Ammon's horn (tissue), 1 donor: ENCODE measurements at regions not wholly inside any gene's neighbourhood (a gene's known extent, or its start where the extent isn't known, plus 50 kb on each side); places are given as distances from the start of the nearest gene placed in this dataset.

ENCODE experiments used
- DNase-seq: peaks from one replicate; pipeline ENCODE4 v3.0.0-alpha.2; 2016; ENCODE audit warnings: low spot score

- DNase-seq = no peak
Measured at GRCh38 chr5:127993476-127993875, 90.1 kb upstream of the SLC12A2 start.

- DNase-seq = no peak
Measured at GRCh38 chr5:127994087-127994660, 89.4 kb upstream of the SLC12A2 start.

- no peak for DNase-seq
Measured at GRCh38 chr5:127995556-127995955, 88.0 kb upstream of the SLC12A2 start.

GRCh38 chr5:127997201-127997704 is 86.3 kb upstream of the SLC12A2 start:
- DNase-seq = peak; percentile 42

GRCh38 chr5:127998950-127999615 is 84.5 kb upstream of the SLC12A2 start:
- DNase-seq = no peak

- no peak for DNase-seq
Measured at GRCh38 chr5:127999909-128000308, 83.7 kb upstream of the SLC12A2 start.

- DNase-seq = no peak
Measured at GRCh38 chr5:128002425-128002824, 81.1 kb upstream of the SLC12A2 start.

DNA sequence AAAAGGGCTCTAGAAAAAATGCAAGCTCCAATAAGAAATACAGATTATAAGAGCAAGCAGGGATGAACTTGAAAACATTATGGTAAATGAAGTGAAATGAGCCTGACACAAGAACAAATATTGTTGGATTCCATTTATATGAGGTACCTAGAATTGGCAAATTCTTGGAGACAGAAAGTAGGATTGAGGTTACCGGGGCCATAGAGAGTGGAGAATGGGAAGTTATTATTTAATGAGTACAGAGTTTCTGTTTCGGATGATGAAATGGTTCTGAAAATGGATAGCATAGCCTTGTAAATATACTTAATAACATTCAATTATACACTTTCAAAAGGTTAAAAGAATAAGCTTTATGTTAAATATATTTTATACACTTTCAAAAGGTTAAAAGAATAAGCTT is 75.6 kb upstream of the SLC12A2 start:
- DNase-seq = no peak

- no peak for DNase-seq
Measured at GRCh38 chr5:128009403-128009802, 74.2 kb upstream of the SLC12A2 start.

- DNase-seq = no peak
Measured at GRCh38 chr5:128011339-128011738, 72.2 kb upstream of the SLC12A2 start.

GRCh38 chr5:128014578-128014977 is 69.0 kb upstream of the SLC12A2 start:
- DNase-seq = no peak

DNA sequence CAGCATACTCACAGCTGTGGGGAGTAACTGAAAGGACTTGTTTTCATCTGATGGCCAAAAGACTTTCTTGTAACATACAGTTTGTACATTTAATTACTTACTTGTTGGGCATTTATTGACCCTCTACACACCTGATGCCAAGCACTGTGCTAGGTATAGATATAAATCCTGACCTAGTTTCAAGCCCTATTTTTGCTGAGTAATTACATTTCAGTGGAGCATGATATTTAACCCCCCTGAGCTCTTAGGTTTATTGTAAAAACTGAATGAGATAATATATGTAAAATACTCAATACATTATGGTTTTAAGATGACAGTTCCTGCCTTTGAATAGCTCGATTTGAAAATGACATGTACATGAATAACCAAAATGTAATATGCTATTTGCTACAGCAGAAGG is 68.1 kb upstream of the SLC12A2 start:
- DNase-seq = no peak

DNA sequence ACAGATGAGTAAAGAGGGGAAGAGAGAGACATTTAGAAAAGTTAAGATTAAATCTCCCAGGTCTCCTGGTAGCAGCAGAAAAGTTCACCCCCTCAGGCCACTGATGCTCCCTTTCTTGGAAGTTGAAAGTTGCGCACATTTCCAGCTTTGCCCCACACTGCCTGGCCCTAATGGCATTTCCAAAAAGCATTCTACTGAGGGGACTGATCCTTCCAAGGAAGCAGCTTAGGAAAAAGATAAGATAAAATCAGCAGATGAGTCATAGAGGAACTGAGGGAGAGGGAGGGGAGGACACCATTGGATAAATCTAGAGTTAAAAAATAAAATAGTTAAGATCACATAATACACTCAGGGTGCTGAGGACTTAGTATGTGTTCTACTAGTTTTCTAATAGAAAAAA is 67.6 kb upstream of the SLC12A2 start:
- no peak for DNase-seq

- no peak for DNase-seq
Measured at GRCh38 chr5:128019391-128019790, 64.2 kb upstream of the SLC12A2 start.

DNA sequence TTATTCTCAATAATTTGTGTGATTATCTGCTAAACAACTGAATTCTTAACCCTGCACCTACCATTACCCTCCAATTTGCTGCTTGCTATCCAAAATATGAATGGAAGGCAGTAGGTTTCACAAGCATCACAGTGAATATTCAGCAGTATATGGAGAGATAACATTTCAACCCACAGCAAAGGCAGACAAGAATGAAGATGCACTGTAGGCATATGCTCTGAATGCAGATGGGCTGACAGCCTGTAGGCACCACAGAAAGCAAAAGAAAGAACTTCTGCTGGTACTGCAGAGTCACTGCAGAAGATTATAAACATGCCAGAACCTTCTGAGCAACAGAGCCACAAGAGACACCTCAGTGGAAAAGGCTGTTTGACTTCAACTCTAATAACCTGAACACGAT is 63.6 kb upstream of the SLC12A2 start:
- DNase-seq = no peak

- DNase-seq = no peak
Measured at GRCh38 chr5:128021411-128021810, 62.2 kb upstream of the SLC12A2 start.
